Limb (tissue), 2 donors: ENCODE measurements at regions not wholly inside any gene's neighbourhood (a gene's known extent, or its start where the extent isn't known, plus 50 kb on each side); places are given as distances from the start of the nearest gene placed in this dataset.

Experiments
- DNase-seq, 2 donors: peaks; one replicate each; pipeline ENCODE4 v3.0.0-alpha.2; 2016; ENCODE audit errors: extremely low spot score in 2 of 2

GRCh38 chr5:172588380-172588779 is 52.7 kb upstream of the NEURL1B start:
- DNase-seq, result no peak

- DNase-seq, result no peak
These were observed 54.0 kb upstream of the NEURL1B start for GRCh38 chr5:172587061-172587405.

- no peak for DNase-seq
These were observed 54.7 kb upstream of the NEURL1B start for GRCh38 chr5:172586125-172587060.

GRCh38 chr5:172585114-172585513 is 55.9 kb upstream of the NEURL1B start:
- DNase-seq, result no peak

GRCh38 chr5:172584638-172585037 is 56.4 kb upstream of the NEURL1B start:
- DNase-seq, result no peak

- DNase-seq, result no peak
These were observed 57.0 kb upstream of the NEURL1B start for GRCh38 chr5:172583931-172584511.

GRCh38 chr5:172582940-172583339 is 58.1 kb upstream of the NEURL1B start:
- no peak for DNase-seq

GRCh38 chr5:172581315-172581714 is 59.7 kb upstream of the NEURL1B start:
- no peak for DNase-seq

GRCh38 chr5:172579403-172579990 is 61.6 kb upstream of the NEURL1B start:
- DNase-seq, result no peak

GRCh38 chr5:172577267-172577909 is 63.7 kb upstream of the NEURL1B start:
- no peak for DNase-seq

- DNase-seq, result no peak
These were observed 65.1 kb upstream of the NEURL1B start for GRCh38 chr5:172575816-172576545.

GRCh38 chr5:172575416-172575815 is 65.6 kb upstream of the NEURL1B start:
- no peak for DNase-seq

- DNase-seq, result peak; percentile 70 to 71
These were observed 66.2 kb upstream of the NEURL1B start for GRCh38 chr5:172574871-172575223.

- no peak for DNase-seq
These were observed 66.8 kb upstream of the NEURL1B start for GRCh38 chr5:172573986-172574870.

GRCh38 chr5:172573120-172573882 is 67.8 kb upstream of the NEURL1B start:
- DNase-seq, result no peak

GRCh38 chr5:172572440-172572839 is 68.6 kb upstream of the NEURL1B start:
- DNase-seq, result no peak

- no peak for DNase-seq
These were observed 69.2 kb upstream of the NEURL1B start for GRCh38 chr5:172571892-172572291.

GRCh38 chr5:172571413-172571812 is 69.7 kb upstream of the NEURL1B start:
- DNase-seq, result no peak

GRCh38 chr5:172570594-172571334 is 70.3 kb upstream of the NEURL1B start:
- DNase-seq, result no peak
